DOHH2 (cell line): ENCODE measurements at regions not wholly inside any gene's neighbourhood (a gene's known extent, or its start where the extent isn't known, plus 50 kb on each side); places are given as distances from the start of the nearest gene placed in this dataset.

Source experiments
- H3F3A ChIP-seq: fragments of 200-600 bp; sonication (generic), shearing (Covaris generic); 2 replicates; pipeline ENCODE4 v1.6.0; 2016; ENCODE audit warnings: antibody characterized with exemption, mild to moderate bottlenecking; ENCODE audit not compliant: control insufficient read depth, insufficient read depth
- H3K27ac ChIP-seq: fragments of 200-600 bp; sonication (generic); 2 replicates; pipeline ENCODE4 v1.5.1; 2014; ENCODE audit warnings: low read depth, mild to moderate bottlenecking, low read length, moderate library complexity
- H3K27me3 ChIP-seq: fragments of 200-600 bp; sonication (generic); 2 replicates; pipeline ENCODE4 v1.6.1; 2014; ENCODE audit warnings: mild to moderate bottlenecking, low read length, mixed read lengths; ENCODE audit not compliant: control insufficient read depth
- H3K36me3 ChIP-seq: fragments of 200-600 bp; sonication (generic); 2 replicates; pipeline ENCODE4 v1.6.1; 2014; ENCODE audit warnings: mild to moderate bottlenecking, low read length, moderate library complexity, mixed read lengths; ENCODE audit not compliant: control insufficient read depth
- H3K4me1 ChIP-seq: fragments of 200-600 bp; sonication (generic); 2 replicates; pipeline ENCODE4 v1.6.1; 2014; ENCODE audit warnings: mild to moderate bottlenecking, low read length, mixed read lengths; ENCODE audit not compliant: control insufficient read depth
- H3K4me2 ChIP-seq: fragments of 200-600 bp; sonication (generic); 2 replicates; pipeline ENCODE4 v1.6.0; 2014; ENCODE audit warnings: mild to moderate bottlenecking, low read length, moderate library complexity
- H3K4me3 ChIP-seq: fragments of 200-600 bp; sonication (generic); 2 replicates; pipeline ENCODE4 v1.5.1; 2014; ENCODE audit warnings: mild to moderate bottlenecking, low read length, mixed read lengths
- H3K79me2 ChIP-seq: fragments of 200-600 bp; sonication (generic); 2 replicates; pipeline ENCODE4 v1.6.1; 2014; ENCODE audit warnings: mild to moderate bottlenecking, low read length, mixed read lengths; ENCODE audit not compliant: control insufficient read depth
- H3K9me2 ChIP-seq: fragments of 200-600 bp; sonication (generic); replicated peaks from 2 replicates; pipeline ENCODE4 v1.6.1; 2014; ENCODE audit warnings: mild to moderate bottlenecking, low read length, mixed read lengths; ENCODE audit not compliant: control insufficient read depth
- H3K9me3 ChIP-seq: fragments of 200-600 bp; sonication (generic); 2 replicates; pipeline ENCODE4 v1.6.1; 2014; ENCODE audit warnings: antibody characterized with exemption, low read length, mixed read lengths; ENCODE audit not compliant: control insufficient read depth, insufficient read depth
- H4K20me1 ChIP-seq: fragments of 200-600 bp; sonication (generic); 2 replicates; pipeline ENCODE4 v1.6.0; 2014; ENCODE audit warnings: low read depth, mild to moderate bottlenecking, antibody characterized with exemption, low read length, moderate library complexity; ENCODE audit not compliant: control insufficient read depth, insufficient read depth
- EZH2phosphoT487 ChIP-seq: fragments of 200-600 bp; sonication (generic); IDR thresholded peaks from 2 replicates; pipeline ENCODE4 v1.6.1; 2017; ENCODE audit warnings: borderline replicate concordance, mild to moderate bottlenecking, antibody characterized with exemption, low read length, moderate library complexity, mixed read lengths
- TF ChIP-seq, protein P1 (sequence below): fragments of 200-600 bp; sonication (generic); IDR thresholded peaks from one replicate; pipeline ENCODE4 v1.5.1; 2014; ENCODE audit warnings: antibody characterized with exemption, mild to moderate bottlenecking, low read depth, low read length; ENCODE audit not compliant: poor library complexity, severe bottlenecking

DNA sequence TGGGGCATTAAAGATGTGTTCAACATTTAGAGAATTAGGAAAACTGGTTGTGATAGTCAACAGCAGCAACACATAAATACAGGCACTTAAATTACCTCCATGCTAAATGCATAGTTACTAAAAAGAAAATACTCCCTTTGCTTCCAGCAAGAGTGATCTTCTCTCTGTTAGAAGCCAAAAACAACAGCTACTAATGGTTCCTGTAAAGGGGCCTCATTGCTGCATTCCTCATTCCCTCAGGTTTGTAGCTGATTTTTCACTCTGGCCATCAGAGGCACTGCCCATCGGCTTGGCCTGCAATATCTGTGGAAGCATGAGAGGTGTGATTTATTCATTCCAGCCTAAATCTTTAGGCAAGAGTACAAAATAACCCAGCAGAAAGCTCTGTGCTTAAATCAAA lies 466.0 kb upstream of the ADAMTS16 start:
- no peak overlapping the region for H3K27ac ChIP-seq
- no peaks in the 10 kb centered on the region for H3K27me3 ChIP-seq
- no peaks in the 10 kb centered on the region for H4K20me1 ChIP-seq
- H3K4me3 ChIP-seq, result no peak overlapping the region
- no peaks in the 10 kb centered on the region for H3F3A ChIP-seq
- no peaks in the 10 kb centered on the region for H3K4me1 ChIP-seq
- H3K9me2 ChIP-seq, result no peaks in the 10 kb centered on the region
- H3K79me2 ChIP-seq, result no peaks in the 10 kb centered on the region
- H3K4me2 ChIP-seq, result no peak overlapping the region
- no peaks in the 10 kb centered on the region for H3K36me3 ChIP-seq
- no peaks in the 10 kb centered on the region for H3K9me3 ChIP-seq
- TF ChIP-seq, protein P1, sequence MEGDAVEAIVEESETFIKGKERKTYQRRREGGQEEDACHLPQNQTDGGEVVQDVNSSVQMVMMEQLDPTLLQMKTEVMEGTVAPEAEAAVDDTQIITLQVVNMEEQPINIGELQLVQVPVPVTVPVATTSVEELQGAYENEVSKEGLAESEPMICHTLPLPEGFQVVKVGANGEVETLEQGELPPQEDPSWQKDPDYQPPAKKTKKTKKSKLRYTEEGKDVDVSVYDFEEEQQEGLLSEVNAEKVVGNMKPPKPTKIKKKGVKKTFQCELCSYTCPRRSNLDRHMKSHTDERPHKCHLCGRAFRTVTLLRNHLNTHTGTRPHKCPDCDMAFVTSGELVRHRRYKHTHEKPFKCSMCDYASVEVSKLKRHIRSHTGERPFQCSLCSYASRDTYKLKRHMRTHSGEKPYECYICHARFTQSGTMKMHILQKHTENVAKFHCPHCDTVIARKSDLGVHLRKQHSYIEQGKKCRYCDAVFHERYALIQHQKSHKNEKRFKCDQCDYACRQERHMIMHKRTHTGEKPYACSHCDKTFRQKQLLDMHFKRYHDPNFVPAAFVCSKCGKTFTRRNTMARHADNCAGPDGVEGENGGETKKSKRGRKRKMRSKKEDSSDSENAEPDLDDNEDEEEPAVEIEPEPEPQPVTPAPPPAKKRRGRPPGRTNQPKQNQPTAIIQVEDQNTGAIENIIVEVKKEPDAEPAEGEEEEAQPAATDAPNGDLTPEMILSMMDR, result no peak
- TF ChIP-seq EZH2phosphoT487, result no peak

DNA sequence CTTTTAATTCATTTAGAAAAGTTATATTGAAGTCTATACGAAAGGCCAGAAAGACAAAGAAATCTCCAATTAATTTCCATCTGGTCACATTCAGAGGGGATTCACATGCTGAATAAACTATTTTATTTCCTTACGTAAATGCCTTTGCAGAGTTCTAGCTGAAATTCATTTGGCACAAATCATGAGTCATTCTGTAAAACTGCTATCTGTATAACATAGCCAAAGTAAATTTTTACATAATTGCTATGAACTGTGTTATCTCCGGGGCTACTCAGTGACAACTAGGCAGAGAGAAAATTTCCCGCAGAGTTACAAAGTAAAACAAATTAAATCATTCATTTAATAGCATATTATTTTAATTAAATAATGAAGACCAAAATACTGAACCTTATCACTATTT lies 463.2 kb upstream of the ADAMTS16 start:
- Histone ChIP-seq H3F3A (no peaks in the 10 kb centered on the region), H3K79me2 (no peaks in the 10 kb centered on the region), H3K9me2 (no peaks in the 10 kb centered on the region), H3K27ac (no peak overlapping the region), H3K27me3 (no peaks in the 10 kb centered on the region), H4K20me1 (no peaks in the 10 kb centered on the region), H3K9me3 (no peaks in the 10 kb centered on the region), H3K4me1 (no peaks in the 10 kb centered on the region), H3K36me3 (no peaks in the 10 kb centered on the region), H3K4me3 (no peak overlapping the region), H3K4me2 (no peak overlapping the region)
- TF ChIP-seq, protein P1, result no peak
- no peak for TF ChIP-seq EZH2phosphoT487

DNA sequence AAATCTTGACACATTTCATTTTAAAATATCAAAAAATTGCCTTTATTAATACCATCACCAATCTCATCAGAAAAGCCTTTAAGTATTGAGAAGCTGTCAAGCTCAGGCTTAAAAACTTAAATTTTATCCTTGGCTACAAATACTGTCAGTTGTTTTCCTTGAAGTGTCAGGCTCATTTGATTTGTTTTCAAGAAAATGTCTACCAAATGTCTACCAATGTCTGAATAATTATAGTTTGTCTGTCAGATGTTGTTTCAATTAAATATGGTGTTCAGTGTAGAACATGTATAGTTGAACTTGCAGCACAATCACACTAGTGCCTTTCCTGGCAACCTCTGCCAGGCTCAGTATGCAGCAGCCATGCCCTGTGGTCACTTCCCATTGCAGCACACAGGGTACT lies 455.2 kb upstream of the ADAMTS16 start:
- no peaks in the 10 kb centered on the region for H3K36me3 ChIP-seq
- no peaks in the 10 kb centered on the region for H4K20me1 ChIP-seq
- H3K27me3 ChIP-seq, result no peaks in the 10 kb centered on the region
- no peak overlapping the region for H3K4me2 ChIP-seq
- H3K9me2 ChIP-seq, result no peaks in the 10 kb centered on the region
- no peaks in the 10 kb centered on the region for H3K79me2 ChIP-seq
- no peak overlapping the region for H3K4me3 ChIP-seq
- TF ChIP-seq, protein P1, result no peak
- no peak for TF ChIP-seq EZH2phosphoT487
- no peaks in the 10 kb centered on the region for H3F3A ChIP-seq
- H3K9me3 ChIP-seq, result no peaks in the 10 kb centered on the region
- H3K27ac ChIP-seq, result no peak overlapping the region
- no peaks in the 10 kb centered on the region for H3K4me1 ChIP-seq

DNA sequence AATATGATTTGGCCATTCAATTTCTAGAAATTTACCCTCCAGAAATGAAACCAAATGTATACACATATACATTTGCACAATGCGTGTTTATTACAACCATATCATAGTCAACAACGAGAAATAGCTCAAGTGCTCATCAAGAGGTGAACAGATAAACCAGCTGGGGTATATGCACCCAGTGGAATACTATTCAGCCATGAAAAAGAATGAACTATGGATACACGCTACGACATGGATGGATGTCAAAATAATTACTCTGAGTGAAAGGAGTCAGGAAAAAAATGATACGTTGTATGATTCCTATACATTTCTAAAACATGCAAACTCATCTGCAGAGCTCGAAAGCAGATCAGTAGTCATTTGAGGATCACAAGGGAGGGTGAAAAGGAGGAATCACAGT lies 441.5 kb upstream of the ADAMTS16 start:
- H3K9me2 ChIP-seq, result no peaks in the 10 kb centered on the region
- no peaks in the 10 kb centered on the region for H3K9me3 ChIP-seq
- TF ChIP-seq, protein P1, result no peak
- no peak for TF ChIP-seq EZH2phosphoT487
- no peaks in the 10 kb centered on the region for H3K79me2 ChIP-seq
- H3K4me3 ChIP-seq, result no peak overlapping the region
- H3K4me1 ChIP-seq, result no peaks in the 10 kb centered on the region
- H3K27ac ChIP-seq, result no peak overlapping the region
- no peak overlapping the region for H3K4me2 ChIP-seq
- H3F3A ChIP-seq, result no peaks in the 10 kb centered on the region
- no peaks in the 10 kb centered on the region for H3K36me3 ChIP-seq
- no peaks in the 10 kb centered on the region for H3K27me3 ChIP-seq
- H4K20me1 ChIP-seq, result no peaks in the 10 kb centered on the region
